Osteocyte (in vitro differentiated cells): ENCODE measurements at regions not wholly inside any gene's neighbourhood (a gene's known extent, or its start where the extent isn't known, plus 50 kb on each side); places are given as distances from the start of the nearest gene placed in this dataset.

Source experiments
- DNase-seq: peaks from one replicate; pipeline ENCODE4 v3.0.0; 2021; ENCODE audit warnings: mixed read lengths; ENCODE audit not compliant: unreplicated experiment; ENCODE audit errors: extremely low spot score
- H3K27ac Mint-ChIP-seq: one replicate; pipeline ENCODE4 v1.8.0; 2021; ENCODE audit warnings: mild to moderate bottlenecking, mixed read lengths; ENCODE audit not compliant: unreplicated experiment
- H3K27me3 Mint-ChIP-seq: one replicate; pipeline ENCODE4 v1.8.0; 2021; ENCODE audit warnings: mixed read lengths; ENCODE audit not compliant: unreplicated experiment
- H3K36me3 Mint-ChIP-seq: one replicate; pipeline ENCODE4 v1.8.0; 2021; ENCODE audit warnings: mixed read lengths; ENCODE audit not compliant: unreplicated experiment
- H3K4me1 Mint-ChIP-seq: one replicate; pipeline ENCODE4 v1.8.0; 2021; ENCODE audit warnings: mixed read lengths; ENCODE audit not compliant: unreplicated experiment
- H3K4me3 Mint-ChIP-seq: one replicate; pipeline ENCODE4 v1.8.0; 2021; ENCODE audit warnings: mild to moderate bottlenecking, moderate library complexity, mixed read lengths; ENCODE audit not compliant: unreplicated experiment
- H3K9me3 Mint-ChIP-seq: one replicate; pipeline ENCODE4 v1.8.0; 2021; ENCODE audit warnings: mixed read lengths; ENCODE audit not compliant: unreplicated experiment
- CTCF ChIP-seq: fragments of 200-600 bp; sonication (generic); IDR thresholded peaks from 2 replicates; pipeline ENCODE4 v1.5.0; 2021; ENCODE audit warnings: antibody characterized with exemption, mild to moderate bottlenecking, moderate library complexity

- no peak for TF ChIP-seq CTCF
- H3K27ac Mint-ChIP-seq = no peak overlapping the region
- DNase-seq = no peak
- H3K4me1 Mint-ChIP-seq = no peaks in the 10 kb centered on the region
- H3K36me3 Mint-ChIP-seq = no peaks in the 10 kb centered on the region
- H3K4me3 Mint-ChIP-seq = no peak overlapping the region
- H3K27me3 Mint-ChIP-seq = peaks cover 15% of the 10 kb centered on the region
- H3K9me3 Mint-ChIP-seq = no peaks in the 10 kb centered on the region
Observed at GRCh38 chr2:60294901-60295635, 258.4 kb downstream of the BCL11A start.

- TF ChIP-seq CTCF = no peak
- no peak overlapping the region for H3K27ac Mint-ChIP-seq
- H3K4me1 Mint-ChIP-seq = no peaks in the 10 kb centered on the region
- H3K36me3 Mint-ChIP-seq = no peaks in the 10 kb centered on the region
- peaks cover 33% of the 10 kb centered on the region for H3K27me3 Mint-ChIP-seq
- no peak overlapping the region for H3K4me3 Mint-ChIP-seq
- H3K9me3 Mint-ChIP-seq = no peaks in the 10 kb centered on the region
- DNase-seq = no peak
Observed at GRCh38 chr2:60292242-60292641, 261.2 kb downstream of the BCL11A start.

GRCh38 chr2:60290509-60290908 lies 262.9 kb downstream of the BCL11A start:
- TF ChIP-seq CTCF = no peak
- DNase-seq = no peak
- Mint-ChIP-seq H3K9me3 (no peaks in the 10 kb centered on the region), H3K36me3 (no peaks in the 10 kb centered on the region), H3K4me3 (no peak overlapping the region), H3K27me3 (peaks cover 33% of the 10 kb centered on the region), H3K27ac (no peak overlapping the region), H3K4me1 (no peaks in the 10 kb centered on the region)

GRCh38 chr2:60285626-60286316 lies 267.7 kb downstream of the BCL11A start:
- Mint-ChIP-seq H3K4me1 (no peaks in the 10 kb centered on the region), H3K4me3 (no peak overlapping the region)

More at GRCh38 chr2:60285626-60286316, 267.7 kb downstream of the BCL11A start:
- H3K27me3 Mint-ChIP-seq = peaks cover 27% of the 10 kb centered on the region
- no peak for DNase-seq
- TF ChIP-seq CTCF = no peak
- no peaks in the 10 kb centered on the region for H3K36me3 Mint-ChIP-seq
- no peaks in the 10 kb centered on the region for H3K9me3 Mint-ChIP-seq
- H3K27ac Mint-ChIP-seq = no peak overlapping the region
